Suprapubic skin (tissue), 4 donors: ENCODE measurements at regions not wholly inside any gene's neighbourhood (a gene's known extent, or its start where the extent isn't known, plus 50 kb on each side); places are given as distances from the start of the nearest gene placed in this dataset.

ENCODE experiments used
- DNase-seq, 2 donors: peaks; one replicate each; pipeline ENCODE4 v3.0.0-alpha.2; 2019; ENCODE audit warnings: low spot score in 2 of 2
- H3K27ac ChIP-seq: fragments of 200-600 bp; sonication (generic); one replicate; pipeline ENCODE4 v1.5.1; 2019
- H3K27me3 ChIP-seq: fragments of 200-600 bp; sonication (generic); one replicate; pipeline ENCODE4 v1.5.1; 2019
- H3K36me3 ChIP-seq: fragments of 200-600 bp; sonication (generic); one replicate; pipeline ENCODE4 v1.5.1; 2019
- H3K4me1 ChIP-seq: fragments of 200-600 bp; sonication (generic); one replicate; pipeline ENCODE4 v1.5.1; 2019
- H3K4me3 ChIP-seq: fragments of 200-600 bp; sonication (generic); one replicate; pipeline ENCODE4 v1.5.1; 2019; ENCODE audit warnings: mild to moderate bottlenecking
- H3K9me3 ChIP-seq: fragments of 200-600 bp; sonication (generic); one replicate; pipeline ENCODE4 v1.5.1; 2019
- EP300 ChIP-seq: sonication (generic); formaldehyde crosslinking; IDR thresholded peaks from one replicate; pipeline ENCODE4 v1.6.1; 2017; ENCODE audit warnings: antibody characterized with exemption
- POLR2A ChIP-seq, 2 donors: fragments of 450-650 bp; IDR thresholded peaks; one replicate each; pipeline ENCODE4 v1.6.1; 2017; ENCODE audit warnings: antibody characterized with exemption in 2 of 2, mild to moderate bottlenecking in 2 of 2, moderate library complexity in 2 of 2
- POLR2AphosphoS5 ChIP-seq, 3 donors: sonication (generic); formaldehyde crosslinking; IDR thresholded peaks; one replicate each; pipeline ENCODE4 v1.6.1; 2017; ENCODE audit warnings: antibody characterized with exemption in 3 of 3
- WGBS: methylation state at CpG from one replicate; pipeline ENCODE4 v1.1.5; 2018; 5-methylcytosine and 5-hydroxymethylcytosine counted together
- TF ChIP-seq, protein P1 (sequence below), 2 donors: fragments of 200-600 bp in 1 of 2; fragments of 450-650 bp in 1 of 2; sonication (generic) in 1 of 2; IDR thresholded peaks; one replicate each; pipeline ENCODE4 v1.5.1; 2016 to 2019; ENCODE audit warnings: antibody characterized with exemption in 2 of 2, mild to moderate bottlenecking in 1 of 2, moderate library complexity in 1 of 2

DNA sequence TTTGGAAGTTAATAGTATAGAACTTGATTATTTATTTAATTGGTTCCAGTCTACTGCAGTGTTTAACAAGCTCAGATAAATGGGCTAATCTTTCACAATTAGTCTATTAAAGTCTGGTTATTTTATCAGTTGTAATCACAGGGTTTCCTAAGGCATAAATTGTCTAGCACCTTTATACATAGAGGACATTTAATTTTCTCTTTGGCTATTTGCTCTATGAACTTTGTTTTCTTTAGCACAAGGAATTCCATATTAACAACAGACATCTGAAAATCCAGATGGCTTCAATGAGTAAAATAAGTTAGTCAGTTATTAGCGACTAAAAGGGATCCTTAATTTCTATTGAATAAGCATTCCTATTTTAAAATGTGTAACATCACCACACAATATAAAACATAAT, 1350.8 kb upstream of the SLC10A2 start:
- Histone ChIP-seq H3K27ac (no peak overlapping the region), H3K36me3 (no peaks in the 10 kb centered on the region), H3K9me3 (no peaks in the 10 kb centered on the region), H3K4me3 (no peak overlapping the region), H3K27me3 (no peaks in the 10 kb centered on the region), H3K4me1 (no peaks in the 10 kb centered on the region)
- WGBS = 68% methylated on average over 1 of the region's 1 CpG
- TF ChIP-seq POLR2A (IDR thresholded peaks at IDR 0.05) = no peak
- TF ChIP-seq EP300 = no peak
- TF ChIP-seq, protein P1, sequence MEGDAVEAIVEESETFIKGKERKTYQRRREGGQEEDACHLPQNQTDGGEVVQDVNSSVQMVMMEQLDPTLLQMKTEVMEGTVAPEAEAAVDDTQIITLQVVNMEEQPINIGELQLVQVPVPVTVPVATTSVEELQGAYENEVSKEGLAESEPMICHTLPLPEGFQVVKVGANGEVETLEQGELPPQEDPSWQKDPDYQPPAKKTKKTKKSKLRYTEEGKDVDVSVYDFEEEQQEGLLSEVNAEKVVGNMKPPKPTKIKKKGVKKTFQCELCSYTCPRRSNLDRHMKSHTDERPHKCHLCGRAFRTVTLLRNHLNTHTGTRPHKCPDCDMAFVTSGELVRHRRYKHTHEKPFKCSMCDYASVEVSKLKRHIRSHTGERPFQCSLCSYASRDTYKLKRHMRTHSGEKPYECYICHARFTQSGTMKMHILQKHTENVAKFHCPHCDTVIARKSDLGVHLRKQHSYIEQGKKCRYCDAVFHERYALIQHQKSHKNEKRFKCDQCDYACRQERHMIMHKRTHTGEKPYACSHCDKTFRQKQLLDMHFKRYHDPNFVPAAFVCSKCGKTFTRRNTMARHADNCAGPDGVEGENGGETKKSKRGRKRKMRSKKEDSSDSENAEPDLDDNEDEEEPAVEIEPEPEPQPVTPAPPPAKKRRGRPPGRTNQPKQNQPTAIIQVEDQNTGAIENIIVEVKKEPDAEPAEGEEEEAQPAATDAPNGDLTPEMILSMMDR (IDR thresholded peaks at IDR 0.05) = no peak
- no peak for TF ChIP-seq POLR2AphosphoS5 (IDR thresholded peaks at IDR 0.05)
- DNase-seq = no peak

DNA sequence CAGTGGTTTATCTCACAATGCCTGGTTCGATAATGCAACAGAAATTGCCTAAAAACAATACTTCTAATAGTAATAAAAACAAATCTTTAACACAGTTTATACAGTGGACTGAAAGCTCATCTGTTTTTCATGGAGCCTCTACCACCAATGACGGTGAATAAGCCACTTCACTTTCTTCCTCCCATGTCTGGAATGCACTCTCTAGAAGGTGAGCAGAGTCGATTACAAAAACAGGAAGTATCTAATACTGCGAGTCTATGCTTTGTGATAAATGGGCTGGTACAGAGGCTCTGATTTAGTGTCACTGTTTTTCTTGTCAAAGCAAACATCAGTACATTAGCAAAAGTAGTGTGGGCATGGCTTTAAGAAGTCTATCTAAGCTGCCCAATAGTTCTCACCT, 1348.6 kb upstream of the SLC10A2 start:
- TF ChIP-seq, protein P1 (IDR thresholded peaks at IDR 0.05) = no peak
- TF ChIP-seq POLR2A (IDR thresholded peaks at IDR 0.05) (no peak), EP300 (no peak), POLR2AphosphoS5 (IDR thresholded peaks at IDR 0.05) (no peak)
- WGBS = 41% methylated on average over 4 of the region's 4 CpGs
- Histone ChIP-seq H3K4me1 (no peaks in the 10 kb centered on the region), H3K9me3 (no peaks in the 10 kb centered on the region), H3K27ac (no peak overlapping the region), H3K27me3 (no peaks in the 10 kb centered on the region), H3K36me3 (no peaks in the 10 kb centered on the region), H3K4me3 (no peak overlapping the region)
- DNase-seq = no peak

DNA sequence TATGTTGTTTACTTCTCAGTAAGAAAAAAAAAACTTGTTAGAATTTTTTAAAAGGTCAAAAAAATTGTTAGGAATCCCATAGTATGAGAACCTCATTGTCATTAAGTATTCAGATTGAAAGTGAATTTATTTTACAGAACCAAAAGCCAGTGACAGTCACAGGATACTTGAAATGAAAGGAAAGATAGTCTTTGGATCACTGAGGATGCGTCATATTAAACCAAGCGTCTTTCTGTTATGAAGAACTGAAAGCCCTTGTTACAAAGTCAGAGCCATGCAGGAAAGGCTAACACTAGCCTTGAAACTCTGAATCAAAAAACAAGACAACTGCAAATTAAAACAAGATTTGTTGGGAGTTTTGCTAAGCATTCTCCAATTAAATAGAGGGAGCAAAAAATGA, 1348.0 kb upstream of the SLC10A2 start:
- Histone ChIP-seq H3K4me1 (no peaks in the 10 kb centered on the region), H3K27me3 (no peaks in the 10 kb centered on the region), H3K4me3 (no peak overlapping the region), H3K27ac (no peak overlapping the region), H3K9me3 (no peaks in the 10 kb centered on the region), H3K36me3 (no peaks in the 10 kb centered on the region)
- no peak for TF ChIP-seq POLR2A (IDR thresholded peaks at IDR 0.05)
- 81% methylated on average over 2 of the region's 2 CpGs for WGBS
- DNase-seq = no peak

DNA sequence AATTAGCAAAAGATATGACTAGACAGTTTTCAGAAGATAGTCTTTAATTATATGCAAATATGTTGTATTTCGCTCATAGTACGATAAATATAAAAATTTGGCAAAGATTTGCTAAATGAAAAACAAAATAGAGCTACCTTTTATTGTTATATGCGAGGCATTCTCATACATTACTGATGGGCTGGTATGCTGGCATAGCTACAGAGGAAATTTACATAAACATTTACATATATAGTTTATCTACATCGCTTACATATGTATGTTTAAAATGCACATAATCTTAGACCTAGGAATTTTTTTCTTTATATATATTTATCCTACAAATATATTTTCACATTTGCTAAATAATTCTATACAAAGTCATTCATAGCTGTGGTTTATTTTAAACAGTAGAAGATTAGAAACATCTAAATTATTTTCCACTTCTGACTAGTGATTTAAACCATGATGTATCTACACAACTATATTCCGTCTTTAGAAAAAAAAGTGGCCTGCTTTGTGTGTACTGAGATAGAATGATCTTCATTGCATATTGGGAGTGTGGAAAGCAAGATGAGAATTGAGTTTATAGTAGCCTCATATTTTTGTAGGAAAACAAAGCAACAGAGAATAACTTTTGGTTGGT, 1345.0 kb upstream of the SLC10A2 start:
- Histone ChIP-seq H3K4me3 (no peak overlapping the region), H3K9me3 (no peaks in the 10 kb centered on the region), H3K27me3 (no peaks in the 10 kb centered on the region), H3K36me3 (no peaks in the 10 kb centered on the region), H3K4me1 (no peaks in the 10 kb centered on the region), H3K27ac (no peak overlapping the region)
- no peak for TF ChIP-seq POLR2A (IDR thresholded peaks at IDR 0.05)
- TF ChIP-seq, protein P1 (IDR thresholded peaks at IDR 0.05) = no peak
- TF ChIP-seq POLR2AphosphoS5 (IDR thresholded peaks at IDR 0.05) = no peak
- TF ChIP-seq EP300 = no peak
- 87% methylated on average over 5 of the region's 5 CpGs for WGBS
- DNase-seq = no peak

DNA sequence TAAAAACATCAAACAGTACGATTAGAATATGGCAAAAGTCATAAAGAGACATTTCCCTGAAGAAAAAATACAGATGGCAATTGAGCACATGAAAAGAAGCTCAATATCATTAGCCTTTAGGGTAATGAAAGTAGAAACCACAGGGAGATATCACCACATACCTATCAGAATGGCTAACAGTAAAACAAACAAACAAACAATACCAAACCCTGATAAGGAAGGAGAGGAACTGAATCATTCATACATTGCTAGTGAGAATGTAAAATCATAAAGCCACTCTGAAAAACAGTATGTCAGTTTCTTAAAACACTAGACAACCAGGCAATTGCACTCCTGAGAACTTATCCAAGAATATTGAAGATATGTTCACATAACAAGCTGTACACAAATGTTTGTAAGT, 1342.5 kb upstream of the SLC10A2 start:
- Histone ChIP-seq H3K27ac (no peak overlapping the region), H3K4me3 (no peak overlapping the region), H3K4me1 (no peaks in the 10 kb centered on the region), H3K36me3 (no peaks in the 10 kb centered on the region), H3K27me3 (no peaks in the 10 kb centered on the region), H3K9me3 (no peaks in the 10 kb centered on the region)
- WGBS = 70% methylated on average over 1 of the region's 1 CpG
- no peak for DNase-seq
- TF ChIP-seq, protein P1 (IDR thresholded peaks at IDR 0.05) = no peak
- TF ChIP-seq POLR2A (IDR thresholded peaks at IDR 0.05) (no peak), POLR2AphosphoS5 (IDR thresholded peaks at IDR 0.05) (no peak), EP300 (no peak)

DNA sequence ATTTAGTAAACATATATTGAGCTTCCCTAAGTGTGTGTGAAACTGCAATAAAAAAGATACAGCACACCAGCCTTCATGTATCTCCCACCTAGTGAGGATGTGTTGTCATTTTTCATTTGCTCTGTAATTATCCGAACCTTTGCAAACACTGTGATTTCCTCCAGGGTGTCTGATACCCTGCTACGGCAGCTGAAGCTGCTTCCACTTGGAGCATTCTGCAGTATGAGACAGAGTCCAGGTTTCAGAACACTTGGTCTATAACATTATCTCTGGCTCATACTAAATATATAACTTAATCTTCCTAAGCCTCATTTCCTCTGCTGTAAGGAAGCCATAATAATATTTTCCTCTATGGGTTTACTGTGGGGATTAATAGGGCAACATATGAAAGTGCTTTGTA, 1338.1 kb upstream of the SLC10A2 start:
- H3K27me3 ChIP-seq = no peaks in the 10 kb centered on the region
- H3K9me3 ChIP-seq = no peaks in the 10 kb centered on the region
- 88% methylated on average over 2 of the region's 2 CpGs for WGBS
- H3K27ac ChIP-seq = no peak overlapping the region
- H3K4me1 ChIP-seq = no peaks in the 10 kb centered on the region
- no peaks in the 10 kb centered on the region for H3K36me3 ChIP-seq
- TF ChIP-seq POLR2AphosphoS5 (IDR thresholded peaks at IDR 0.05) (no peak), POLR2A (IDR thresholded peaks at IDR 0.05) (no peak), EP300 (no peak)
- TF ChIP-seq, protein P1 (IDR thresholded peaks at IDR 0.05) = no peak
- H3K4me3 ChIP-seq = no peak overlapping the region
- no peak for DNase-seq
